ENCODE measurements at regions not wholly inside any gene's neighbourhood (a gene's known extent, or its start where the extent isn't known, plus 50 kb on each side); places are given as distances from the start of the nearest gene placed in this dataset.

GRCh38 chr2:128534688-128535392 is 216.2 kb upstream of the HS6ST1 start:
- DNase-seq (ENCODE audit: low spot score), result no peak

GRCh38 chr2:128535953-128536352 is 217.3 kb upstream of the HS6ST1 start:
- no peak for DNase-seq (ENCODE audit: low spot score)

DNA sequence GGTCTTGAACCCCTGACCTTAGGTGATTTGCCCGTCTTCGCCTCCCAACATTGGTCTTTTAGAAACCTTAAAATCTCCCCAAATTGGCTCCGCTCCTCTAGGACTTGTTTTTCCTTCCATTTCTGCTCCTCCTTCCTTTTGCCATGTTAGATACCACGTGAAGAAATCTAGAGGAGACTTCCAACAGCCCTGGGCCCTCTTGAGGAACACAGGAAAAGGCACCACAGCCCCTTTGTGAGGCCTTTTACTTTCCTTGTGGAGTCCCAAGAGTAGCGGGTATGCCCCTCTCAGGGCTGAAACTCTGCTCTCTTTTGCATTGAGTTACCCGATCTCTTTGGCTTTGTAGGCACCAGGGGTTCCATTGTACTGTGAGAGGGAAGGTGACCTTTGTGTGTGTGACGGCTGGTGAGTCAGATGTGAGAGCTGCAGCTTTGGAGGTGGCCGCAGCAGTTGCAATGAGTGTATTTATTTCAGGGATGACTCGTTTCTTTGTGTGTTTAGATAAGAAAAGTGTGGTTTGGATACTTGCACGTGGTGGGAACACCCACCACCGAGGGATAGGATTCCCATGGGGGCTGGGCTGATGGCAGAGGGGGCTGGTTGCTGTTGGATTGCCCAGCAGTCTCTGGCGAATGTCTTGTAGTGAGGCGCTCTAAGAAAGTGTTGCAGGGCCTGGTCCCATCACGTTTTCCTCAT is 218.4 kb upstream of the HS6ST1 start:
- DNase-seq (ENCODE audit: low spot score), result no peak

DNA sequence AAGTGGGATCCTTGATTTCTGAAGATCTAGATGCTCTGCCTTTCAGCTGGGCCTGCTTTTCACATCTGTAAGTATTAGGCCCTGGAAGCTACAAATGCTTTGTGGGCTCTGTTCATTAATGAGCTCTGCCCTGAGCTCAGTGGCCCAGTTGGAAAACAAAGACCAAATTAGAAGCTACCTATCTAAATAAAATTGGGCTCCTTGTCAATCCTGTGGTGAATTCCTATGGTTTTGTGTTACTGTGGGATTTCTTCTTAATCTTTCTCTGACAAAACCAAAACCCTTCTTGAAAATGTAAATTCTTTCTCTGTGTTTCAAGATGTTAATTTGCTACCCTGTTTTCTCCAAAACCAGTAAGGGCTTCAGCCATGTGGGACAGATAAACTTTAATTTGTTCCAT is 219.0 kb upstream of the HS6ST1 start:
- no peak for DNase-seq (ENCODE audit: low spot score)

- no peak for DNase-seq (ENCODE audit: low spot score)
These were observed 219.7 kb upstream of the HS6ST1 start for GRCh38 chr2:128538396-128538795.

GRCh38 chr2:128540670-128541069 is 222.0 kb upstream of the HS6ST1 start:
- DNase-seq (ENCODE audit: low spot score), result no peak

DNA sequence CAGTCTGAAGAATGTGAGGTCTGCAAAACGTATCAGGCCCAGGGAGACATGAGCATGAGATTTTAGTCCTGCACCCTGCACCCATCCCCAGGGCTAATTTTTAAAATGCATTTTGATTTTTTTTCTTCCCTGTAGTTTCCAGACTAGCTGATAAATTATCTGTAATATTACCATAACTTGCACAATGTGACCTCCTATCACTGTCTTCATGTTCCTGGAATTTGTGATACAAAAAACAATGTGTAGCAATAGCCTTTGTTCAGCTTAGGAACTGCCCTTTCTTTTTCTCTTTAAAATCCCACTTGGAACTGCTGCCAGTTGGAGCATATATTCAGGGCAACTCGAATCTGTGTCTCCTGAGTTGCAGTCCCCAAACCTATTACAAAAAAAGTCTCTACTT is 222.8 kb upstream of the HS6ST1 start:
- no peak for DNase-seq (ENCODE audit: low spot score)

DNA sequence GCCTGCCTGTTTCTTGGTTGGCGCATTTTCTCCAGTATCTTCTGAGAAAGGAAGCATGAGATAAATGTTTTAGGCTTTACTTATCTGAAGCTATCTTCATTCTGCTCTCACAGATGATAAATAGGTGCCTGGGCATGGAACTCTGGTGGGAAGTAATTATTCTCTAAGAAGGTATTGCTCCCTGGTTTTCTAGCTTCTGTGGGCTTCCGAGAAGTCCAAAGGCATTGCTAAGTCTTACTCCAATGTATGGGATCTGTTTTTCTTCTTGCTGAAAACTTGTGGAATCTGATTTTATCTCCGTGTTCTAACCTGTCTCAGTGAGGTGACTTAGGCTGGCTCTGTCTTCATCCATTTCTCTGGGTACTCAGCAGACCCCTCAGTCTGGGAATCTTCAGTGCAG is 224.4 kb upstream of the HS6ST1 start:
- DNase-seq (ENCODE audit: low spot score), result no peak

- DNase-seq (ENCODE audit: low spot score), result no peak
These were observed 225.0 kb upstream of the HS6ST1 start for GRCh38 chr2:128543646-128544045.

GRCh38 chr2:128544321-128545037 is 225.8 kb upstream of the HS6ST1 start:
- DNase-seq (ENCODE audit: low spot score), result no peak

DNA sequence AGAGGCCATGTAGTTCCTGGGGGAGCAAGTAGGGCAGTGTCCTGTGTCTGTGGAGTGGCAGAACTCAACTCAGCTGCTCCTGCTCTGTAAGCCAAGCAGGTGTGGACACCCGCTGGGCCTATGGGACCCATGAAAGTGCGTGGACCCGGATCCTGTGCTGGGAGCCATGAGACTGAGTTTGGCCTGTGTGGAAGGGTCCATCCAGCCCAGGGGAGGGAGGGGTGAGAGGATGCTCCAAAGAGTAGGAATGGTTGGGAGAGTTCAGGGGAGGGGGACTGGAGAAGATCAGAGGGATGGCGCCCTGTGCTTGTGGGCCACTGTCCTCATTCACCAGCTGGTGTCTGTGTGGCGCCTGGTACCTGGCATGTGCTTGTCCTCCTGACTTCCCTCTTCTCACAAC is 226.4 kb upstream of the HS6ST1 start:
- no peak for DNase-seq (ENCODE audit: low spot score)

GRCh38 chr2:128545829-128546228 is 227.2 kb upstream of the HS6ST1 start:
- no peak for DNase-seq (ENCODE audit: low spot score)

GRCh38 chr2:128547667-128548066 is 229.0 kb upstream of the HS6ST1 start:
- DNase-seq (ENCODE audit: low spot score), result no peak

- DNase-seq (ENCODE audit: low spot score), result no peak
These were observed 229.8 kb upstream of the HS6ST1 start for GRCh38 chr2:128548461-128548891.

- no peak for DNase-seq (ENCODE audit: low spot score)
These were observed 230.4 kb upstream of the HS6ST1 start for GRCh38 chr2:128549094-128549493.

DNA sequence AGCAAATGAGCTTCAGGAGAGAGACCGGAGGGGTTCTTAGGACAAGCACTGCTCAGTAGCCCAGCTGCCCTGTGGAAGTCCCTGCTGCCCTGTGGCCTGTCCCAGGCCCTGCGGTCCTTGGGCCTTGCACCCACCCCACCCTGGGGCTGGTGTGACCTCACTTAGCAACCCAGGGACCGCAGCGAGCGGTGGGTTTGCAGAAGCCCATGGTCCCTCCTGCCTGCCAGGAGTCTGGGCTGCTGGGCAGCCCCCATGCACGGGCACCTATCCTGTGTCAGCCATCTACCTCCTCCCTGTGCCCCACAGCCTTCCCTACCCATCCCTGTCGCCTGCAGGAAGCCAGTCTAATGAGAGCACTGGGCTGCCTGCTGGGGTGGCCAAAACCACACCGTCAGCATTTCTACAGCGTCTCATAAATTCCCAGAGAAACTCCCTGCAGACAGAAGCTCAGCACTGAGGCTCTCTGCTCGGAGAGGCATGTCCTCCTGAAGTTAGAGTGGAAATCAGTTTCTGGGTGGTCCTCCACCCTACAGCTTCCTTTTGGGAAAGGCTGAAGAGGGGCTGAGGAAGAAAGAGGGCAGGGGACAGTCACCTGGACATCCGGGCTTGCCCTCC is 231.1 kb upstream of the HS6ST1 start:
- DNase-seq (ENCODE audit: low spot score), result no peak

- DNase-seq (ENCODE audit: low spot score), result no peak
These were observed 231.7 kb upstream of the HS6ST1 start for GRCh38 chr2:128550389-128550788.

DNA sequence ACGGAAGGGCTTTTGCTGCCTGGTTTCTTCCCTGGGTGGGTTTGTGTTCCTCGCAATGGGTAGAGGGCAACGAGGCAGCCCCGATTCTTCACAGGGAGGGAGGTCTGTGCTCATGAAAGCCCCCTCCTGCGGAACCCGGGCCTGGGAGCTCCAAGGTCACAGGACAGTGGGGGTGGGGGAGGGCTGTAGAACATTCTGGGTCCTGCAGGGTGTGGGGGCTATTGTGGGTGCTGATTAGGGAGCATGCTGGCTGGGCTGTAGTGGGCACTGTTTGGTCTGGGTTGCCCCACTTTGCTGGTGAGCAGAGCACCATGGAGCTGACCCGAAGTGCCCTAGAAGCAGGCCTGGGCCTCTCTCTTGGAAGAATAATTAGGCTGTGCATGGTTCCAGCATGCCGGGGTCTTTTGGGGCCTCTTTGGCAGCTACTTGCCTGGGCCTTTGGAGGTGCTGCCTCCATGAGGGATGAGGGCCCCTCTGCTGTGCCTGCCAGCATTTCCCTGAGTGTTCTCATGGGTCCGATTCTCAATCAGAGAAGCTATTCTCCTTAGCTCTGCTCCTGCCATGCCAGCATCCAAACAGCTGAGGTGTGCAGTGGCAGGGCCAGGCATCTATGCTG is 232.2 kb upstream of the HS6ST1 start:
- no peak for DNase-seq (ENCODE audit: low spot score)

GRCh38 chr2:128551435-128551834 is 232.8 kb upstream of the HS6ST1 start:
- DNase-seq (ENCODE audit: low spot score), result no peak

DNA sequence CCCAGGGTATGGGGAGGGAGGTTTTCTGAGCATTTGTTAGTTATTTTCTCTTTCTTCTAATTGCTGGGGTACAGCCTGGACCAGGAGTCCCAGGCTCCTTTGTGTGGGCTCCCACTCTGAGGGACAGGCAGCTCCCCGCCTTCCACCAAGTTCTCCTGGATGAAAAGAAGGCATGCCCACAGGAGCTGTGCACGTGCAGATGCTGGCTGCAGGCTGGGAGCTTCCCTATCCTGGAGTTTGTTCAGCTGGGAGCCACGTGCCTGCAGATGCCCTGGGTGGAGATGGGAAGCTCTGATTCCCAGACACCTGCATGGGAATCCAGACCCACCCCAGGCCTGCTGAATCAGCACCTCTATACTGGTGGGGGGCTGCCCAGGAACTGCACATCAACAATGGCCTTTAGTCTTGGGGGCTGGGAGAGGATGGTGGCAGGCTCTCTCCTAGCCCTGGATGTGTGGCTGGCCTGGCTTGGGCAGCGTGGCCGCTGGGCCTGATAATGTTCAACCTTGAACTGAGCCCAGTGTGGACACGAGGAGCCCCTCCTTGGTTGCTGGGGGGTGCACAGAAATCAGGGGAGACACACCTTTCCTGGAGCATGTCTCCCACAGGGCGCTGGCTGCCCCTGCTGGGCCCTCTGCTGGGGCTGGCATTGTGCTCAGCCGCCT is 233.6 kb upstream of the HS6ST1 start:
- DNase-seq (ENCODE audit: low spot score), result no peak

DNA sequence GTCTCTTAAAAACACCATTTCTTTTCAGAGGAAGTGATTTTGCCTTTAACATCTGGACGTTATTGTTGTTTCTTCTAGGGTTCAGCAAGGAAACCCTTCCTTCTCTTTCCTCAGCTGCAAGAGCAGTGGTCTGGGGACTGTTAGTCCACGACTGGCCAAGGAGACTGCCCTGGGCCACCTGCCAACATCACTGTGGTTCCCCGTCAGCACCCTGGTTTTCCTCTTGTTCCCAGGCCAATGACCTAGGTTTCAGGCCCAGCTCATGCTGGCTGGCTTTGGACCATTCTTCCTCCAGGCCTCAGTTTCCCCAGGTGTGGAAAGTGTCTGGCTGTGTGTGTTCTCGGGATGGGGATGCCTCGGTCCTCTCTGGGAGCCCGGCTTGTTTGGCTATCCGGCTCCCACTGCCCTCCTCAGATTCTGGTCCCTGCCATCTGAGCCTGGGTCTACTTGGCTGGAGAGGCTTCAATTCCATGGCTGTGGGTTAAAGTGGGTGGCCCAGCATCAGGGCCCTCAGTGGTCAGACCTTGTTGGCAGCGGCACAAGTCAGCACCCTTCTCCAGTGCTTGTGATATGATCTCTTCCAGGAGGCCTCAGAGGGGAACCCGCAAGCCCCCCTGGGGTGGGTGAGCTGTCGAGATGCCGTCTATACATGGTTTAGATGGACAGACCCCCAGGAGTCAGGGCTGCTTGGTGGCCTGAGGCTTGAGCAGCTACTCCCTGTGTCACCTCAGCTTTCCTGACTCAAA is 234.3 kb upstream of the HS6ST1 start:
- no peak for DNase-seq (ENCODE audit: low spot score)

Measured in putamen (tissue), 1 donor.